ENCODE measurements at regions not wholly inside any gene's neighbourhood (a gene's known extent, or its start where the extent isn't known, plus 50 kb on each side); places are given as distances from the start of the nearest gene placed in this dataset.
"Not testable (repeated sequence)": the region's sequence is repeated elsewhere in the genome, so short reads cannot be mapped to it uniquely, and the experiment has no call there.

DNA sequence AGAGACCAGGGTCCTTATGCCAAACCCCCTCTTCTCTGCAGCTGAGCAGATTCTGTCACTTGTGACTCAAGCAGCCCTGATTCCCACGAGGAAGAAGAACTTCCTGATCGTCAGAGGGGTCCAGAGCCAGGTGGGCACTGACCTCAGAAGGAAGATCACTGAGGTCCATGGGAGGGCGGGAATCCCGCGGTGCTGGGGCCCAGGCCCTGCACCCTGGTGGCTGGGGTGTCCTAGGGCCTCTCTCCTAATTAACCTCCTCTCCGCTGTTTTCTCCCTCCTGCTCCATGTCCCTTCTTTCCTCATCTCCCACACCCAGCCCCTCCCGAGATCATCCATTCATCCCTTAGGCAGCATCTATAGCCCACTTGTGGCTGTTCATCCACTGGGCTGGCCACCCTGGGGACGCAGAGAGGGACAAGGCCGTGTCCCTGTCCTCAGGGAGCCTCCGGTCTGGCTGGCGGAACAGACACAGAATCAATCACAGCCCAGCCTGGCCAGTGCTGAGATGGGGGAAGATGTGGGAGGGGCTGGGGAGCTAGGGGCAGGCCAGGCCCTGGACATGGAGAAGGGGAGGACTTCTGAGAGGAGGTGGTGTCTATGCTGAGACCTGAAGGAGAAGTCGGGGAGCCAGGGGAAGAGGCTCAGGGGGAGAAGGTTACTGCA is 638.3 kb downstream of the MATN1 start:
- TF ChIP-seq, protein P1, sequence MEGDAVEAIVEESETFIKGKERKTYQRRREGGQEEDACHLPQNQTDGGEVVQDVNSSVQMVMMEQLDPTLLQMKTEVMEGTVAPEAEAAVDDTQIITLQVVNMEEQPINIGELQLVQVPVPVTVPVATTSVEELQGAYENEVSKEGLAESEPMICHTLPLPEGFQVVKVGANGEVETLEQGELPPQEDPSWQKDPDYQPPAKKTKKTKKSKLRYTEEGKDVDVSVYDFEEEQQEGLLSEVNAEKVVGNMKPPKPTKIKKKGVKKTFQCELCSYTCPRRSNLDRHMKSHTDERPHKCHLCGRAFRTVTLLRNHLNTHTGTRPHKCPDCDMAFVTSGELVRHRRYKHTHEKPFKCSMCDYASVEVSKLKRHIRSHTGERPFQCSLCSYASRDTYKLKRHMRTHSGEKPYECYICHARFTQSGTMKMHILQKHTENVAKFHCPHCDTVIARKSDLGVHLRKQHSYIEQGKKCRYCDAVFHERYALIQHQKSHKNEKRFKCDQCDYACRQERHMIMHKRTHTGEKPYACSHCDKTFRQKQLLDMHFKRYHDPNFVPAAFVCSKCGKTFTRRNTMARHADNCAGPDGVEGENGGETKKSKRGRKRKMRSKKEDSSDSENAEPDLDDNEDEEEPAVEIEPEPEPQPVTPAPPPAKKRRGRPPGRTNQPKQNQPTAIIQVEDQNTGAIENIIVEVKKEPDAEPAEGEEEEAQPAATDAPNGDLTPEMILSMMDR (IDR thresholded peaks at IDR 0.05; ENCODE audit: low read depth, low read length): no peak
- no peak overlapping the region for H3K4me3 ChIP-seq (ENCODE audit: low read depth, low read length)

DNA sequence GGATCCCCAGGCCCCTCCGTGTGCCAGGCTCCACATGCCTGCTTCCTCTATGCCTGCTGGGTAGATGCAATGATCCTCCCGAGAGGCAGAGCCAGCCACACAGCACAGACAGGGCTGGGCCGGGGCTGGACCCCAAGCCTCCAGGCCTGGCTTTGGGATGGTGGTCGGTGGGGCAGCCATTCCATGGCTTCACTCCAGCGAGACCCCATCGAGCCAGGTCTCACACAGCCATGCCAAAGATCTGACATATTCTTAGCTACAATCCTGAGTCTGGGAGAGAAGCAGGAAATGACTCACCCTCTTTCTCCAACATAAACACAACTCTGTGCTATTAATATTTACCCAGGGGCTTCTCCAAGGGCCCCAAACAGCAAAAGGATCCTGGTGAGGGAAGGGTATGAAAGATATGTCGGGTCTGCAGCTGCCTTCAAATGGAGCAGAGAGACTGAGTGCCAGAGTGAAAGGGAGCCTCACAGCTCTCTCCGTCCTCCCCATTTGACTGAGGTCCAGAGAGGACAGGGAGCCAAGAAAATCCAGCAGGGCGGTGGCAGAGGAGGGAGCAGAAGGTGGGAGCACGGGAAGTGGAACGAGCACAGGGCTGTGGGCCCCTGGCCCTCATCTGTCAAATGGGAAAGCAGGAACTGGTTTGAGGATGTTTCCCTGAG is 639.5 kb downstream of the MATN1 start:
- H3K4me3 ChIP-seq (ENCODE audit: low read depth, low read length): no peak overlapping the region
- TF ChIP-seq, protein P1 (IDR thresholded peaks at IDR 0.05; ENCODE audit: low read depth, low read length): no peak

GRCh38 chr1:30081379-30082102 is 641.8 kb downstream of the MATN1 start:
- TF ChIP-seq, protein P1 (IDR thresholded peaks at IDR 0.05; ENCODE audit: low read depth, low read length): no peak

DNA sequence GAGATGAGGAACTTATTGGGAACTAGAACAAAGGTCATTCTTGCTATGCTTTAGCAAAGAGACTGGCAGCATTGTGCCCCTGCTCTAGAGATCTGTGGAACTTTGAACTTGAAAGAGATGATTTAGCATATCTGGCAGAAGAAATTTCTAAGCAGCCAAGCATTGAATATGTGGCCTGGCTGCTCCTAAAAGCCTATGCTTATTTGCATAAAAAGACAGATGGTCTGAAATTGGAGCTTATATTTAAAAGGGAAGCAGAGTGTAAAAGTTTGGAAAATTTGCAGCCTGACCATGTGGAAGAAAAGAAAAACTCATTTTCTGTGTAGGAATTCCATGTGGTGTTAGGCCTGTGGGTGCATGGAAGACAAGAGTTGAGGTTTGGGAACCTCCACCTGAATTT is 647.5 kb downstream of the MATN1 start:
- not testable (repeated sequence) for H3K4me3 ChIP-seq (ENCODE audit: low read depth, low read length)

More at GRCh38 chr1:30081379-30082102, 641.8 kb downstream of the MATN1 start:
- H3K4me3 ChIP-seq (ENCODE audit: low read depth, low read length): no peak overlapping the region

DNA sequence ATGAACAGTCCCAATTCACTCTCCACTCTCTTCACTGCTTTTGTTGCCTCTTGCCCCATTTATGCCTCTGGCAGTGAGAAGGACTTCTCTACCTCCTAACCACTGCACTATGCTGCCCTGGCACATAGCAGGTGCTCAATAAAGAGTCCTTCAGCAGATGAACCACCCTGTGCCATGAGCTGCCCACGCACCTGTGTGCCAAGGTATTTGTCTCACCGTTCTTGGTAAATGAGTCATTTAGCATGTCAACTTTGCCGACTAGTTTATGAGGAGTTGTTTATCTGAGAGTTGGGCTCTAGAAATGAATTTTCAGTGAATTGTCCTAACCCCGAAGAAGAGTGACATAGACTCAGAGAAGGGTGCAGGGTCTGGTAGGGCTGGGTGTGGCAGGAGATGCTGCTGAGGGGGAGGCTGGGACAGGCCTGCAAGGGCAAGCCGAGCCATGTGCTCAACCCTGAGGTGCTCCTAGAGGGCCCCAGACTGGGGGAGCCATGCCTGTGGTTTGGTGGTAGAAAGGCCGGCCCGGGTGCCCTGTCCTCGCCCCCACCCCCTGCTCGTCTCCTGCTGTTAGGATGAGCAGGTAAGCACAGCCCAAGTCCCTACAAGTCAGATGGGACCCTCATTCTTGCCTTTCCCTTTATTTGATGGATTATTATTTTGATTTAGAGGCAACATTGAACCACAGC is 654.5 kb downstream of the MATN1 start:
- TF ChIP-seq, protein P1 (IDR thresholded peaks at IDR 0.05; ENCODE audit: low read depth, low read length): no peak
- no peak overlapping the region for H3K4me3 ChIP-seq (ENCODE audit: low read depth, low read length)

GRCh38 chr1:30064547-30064946 is 658.8 kb downstream of the MATN1 start:
- H3K4me3 ChIP-seq (ENCODE audit: low read depth, low read length): no peak overlapping the region
- TF ChIP-seq, protein P1 (IDR thresholded peaks at IDR 0.05; ENCODE audit: low read depth, low read length): no peak

DNA sequence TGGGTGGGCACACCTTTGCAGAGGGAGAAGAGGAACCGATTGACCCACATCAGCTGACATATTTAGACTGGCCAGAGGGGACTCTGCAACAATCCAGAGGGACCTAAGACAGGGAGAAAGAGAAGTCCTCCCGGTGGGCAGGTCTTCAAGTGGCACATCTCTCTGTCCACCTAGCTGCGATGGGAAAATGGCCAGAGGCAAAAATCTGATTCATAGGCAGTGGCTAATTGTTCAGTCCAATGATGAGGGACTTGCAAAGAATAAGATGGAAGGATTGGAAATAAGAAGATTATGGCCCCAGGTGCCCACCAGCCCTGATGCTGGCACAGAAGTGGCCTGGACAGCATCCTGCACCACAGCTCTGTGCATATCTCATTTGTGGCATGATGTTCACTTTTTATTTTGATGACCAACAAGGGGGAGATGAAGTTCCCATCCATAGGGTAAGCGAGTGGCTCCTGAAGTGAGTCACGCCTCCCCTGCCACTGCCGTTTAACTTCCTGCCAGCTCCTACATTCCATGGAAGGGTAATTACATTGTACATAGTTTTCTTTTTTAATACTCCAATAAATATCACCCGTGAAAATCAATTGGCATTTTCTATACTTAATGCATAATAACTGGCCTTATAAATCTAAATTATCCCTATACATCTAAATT is 659.6 kb downstream of the MATN1 start:
- no peak overlapping the region for H3K4me3 ChIP-seq (ENCODE audit: low read depth, low read length)
- TF ChIP-seq, protein P1 (IDR thresholded peaks at IDR 0.05; ENCODE audit: low read depth, low read length): no peak

Data from WI38 (cell line).